Gastroesophageal sphincter (tissue), 3 donors: ENCODE measurements at regions not wholly inside any gene's neighbourhood (a gene's known extent, or its start where the extent isn't known, plus 50 kb on each side); places are given as distances from the start of the nearest gene placed in this dataset.

ENCODE experiments used
- POLR2A ChIP-seq, 2 donors: fragments of 450-650 bp; IDR thresholded peaks; one replicate each; pipeline ENCODE4 v1.6.1; 2017; ENCODE audit warnings: antibody characterized with exemption in 2 of 2, mild to moderate bottlenecking in 2 of 2, moderate library complexity in 1 of 2
- POLR2AphosphoS5 ChIP-seq: sonication (generic); formaldehyde crosslinking; IDR thresholded peaks from one replicate; pipeline ENCODE4 v1.6.1; 2017; ENCODE audit warnings: antibody characterized with exemption
- TF ChIP-seq, protein P1 (sequence below), 4 experiments: fragments of 200-600 bp in 2 of 4; fragments of 450-650 bp in 2 of 4; sonication (generic) in 1 of 4; IDR thresholded peaks; one replicate each; pipeline ENCODE4 v1.5.1; 2017 to 2019; ENCODE audit warnings: antibody characterized with exemption in 4 of 4, mild to moderate bottlenecking in 2 of 4, moderate library complexity in 2 of 4

DNA sequence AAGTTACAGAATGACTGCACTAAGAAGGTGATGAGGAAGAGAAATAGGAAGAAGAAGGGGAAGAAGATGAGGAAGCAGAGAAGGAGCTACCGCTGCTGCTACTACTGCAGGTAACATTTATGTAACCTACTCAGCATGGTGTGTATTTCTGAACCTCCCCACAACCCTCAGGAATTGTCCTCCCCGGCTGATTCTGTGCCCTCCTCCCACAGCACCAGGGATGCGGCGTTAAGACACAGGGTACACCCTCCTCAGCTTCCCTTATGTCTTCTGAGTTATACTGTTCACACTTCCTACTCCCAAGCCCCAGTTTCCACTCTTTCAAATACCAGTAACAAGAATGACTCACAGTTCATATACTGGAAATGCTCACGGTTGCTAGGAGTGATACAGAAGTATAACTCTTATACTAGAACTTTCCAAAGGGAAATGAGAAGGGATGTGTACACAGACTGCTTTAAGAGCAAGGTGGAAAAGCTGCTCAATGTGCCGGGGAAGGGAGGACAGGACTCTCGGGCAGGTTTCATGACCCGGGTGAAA, 224.5 kb upstream of the PSMD7 start:
- TF ChIP-seq, protein P1, sequence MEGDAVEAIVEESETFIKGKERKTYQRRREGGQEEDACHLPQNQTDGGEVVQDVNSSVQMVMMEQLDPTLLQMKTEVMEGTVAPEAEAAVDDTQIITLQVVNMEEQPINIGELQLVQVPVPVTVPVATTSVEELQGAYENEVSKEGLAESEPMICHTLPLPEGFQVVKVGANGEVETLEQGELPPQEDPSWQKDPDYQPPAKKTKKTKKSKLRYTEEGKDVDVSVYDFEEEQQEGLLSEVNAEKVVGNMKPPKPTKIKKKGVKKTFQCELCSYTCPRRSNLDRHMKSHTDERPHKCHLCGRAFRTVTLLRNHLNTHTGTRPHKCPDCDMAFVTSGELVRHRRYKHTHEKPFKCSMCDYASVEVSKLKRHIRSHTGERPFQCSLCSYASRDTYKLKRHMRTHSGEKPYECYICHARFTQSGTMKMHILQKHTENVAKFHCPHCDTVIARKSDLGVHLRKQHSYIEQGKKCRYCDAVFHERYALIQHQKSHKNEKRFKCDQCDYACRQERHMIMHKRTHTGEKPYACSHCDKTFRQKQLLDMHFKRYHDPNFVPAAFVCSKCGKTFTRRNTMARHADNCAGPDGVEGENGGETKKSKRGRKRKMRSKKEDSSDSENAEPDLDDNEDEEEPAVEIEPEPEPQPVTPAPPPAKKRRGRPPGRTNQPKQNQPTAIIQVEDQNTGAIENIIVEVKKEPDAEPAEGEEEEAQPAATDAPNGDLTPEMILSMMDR (IDR thresholded peaks at IDR 0.05): no peak
- TF ChIP-seq POLR2A (IDR thresholded peaks at IDR 0.05) (no peak), POLR2AphosphoS5 (no peak)
